ENCODE measurements at regions not wholly inside any gene's neighbourhood (a gene's known extent, or its start where the extent isn't known, plus 50 kb on each side); places are given as distances from the start of the nearest gene placed in this dataset.
A peak's percentile ranks its signal among the peaks of the same experiment; 100 is the strongest.

DNA sequence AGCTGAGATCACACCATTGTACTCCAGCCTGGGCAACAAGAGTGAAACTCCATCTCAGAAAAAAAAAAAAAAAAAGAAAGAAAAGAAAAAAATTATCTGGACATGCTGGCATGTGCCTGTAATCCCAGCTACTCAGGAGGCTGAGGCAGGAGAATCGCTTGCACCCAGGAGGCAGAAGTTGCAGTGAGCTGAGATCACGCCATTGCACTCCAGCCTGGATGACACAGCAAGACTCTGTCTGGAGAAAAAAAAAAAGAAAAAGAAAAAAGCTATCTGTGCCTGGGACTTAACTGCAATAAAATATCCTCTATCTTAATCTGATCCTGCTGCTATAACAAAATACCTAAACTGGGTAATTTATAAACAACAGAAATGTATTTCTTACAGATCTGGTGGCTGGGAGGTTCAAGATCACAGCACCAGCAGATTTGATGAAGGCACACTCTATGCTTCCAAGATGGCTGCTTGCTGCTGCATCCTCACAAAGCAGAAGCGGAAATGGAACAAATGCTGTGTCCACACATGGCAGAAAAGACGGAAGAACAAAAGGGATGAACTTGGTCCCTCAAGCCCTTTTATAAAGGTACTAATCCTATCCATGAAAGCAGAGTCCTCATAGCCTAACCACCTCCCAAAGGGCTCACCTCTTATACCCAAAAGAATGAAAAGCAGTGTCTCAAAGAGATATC is 273.3 kb upstream of the JARID2 start:
- Histone ChIP-seq H3K27me3 (no peaks in the 10 kb centered on the region), H3K4me3 (no peak overlapping the region), H3K4me1 (peaks cover 0 to 8% (median 0%) of the 10 kb centered on the region in 9 donors), H3K27ac (peak overlapping the region in 1 of 10 donors; percentile 29), H3K9me3 (peaks cover 0 to 16% (median 4%) of the 10 kb centered on the region in 11 donors), H3K36me3 (no peaks in the 10 kb centered on the region)
- intact Hi-C loops (cut with DNase I), result no loop called here
- WGBS, 2 donors, result 91 to 92% methylated on average over 4 of the region's 4 CpGs
- DNase-seq (no peak), ATAC-seq (no peak)
- TF ChIP-seq, protein P1, sequence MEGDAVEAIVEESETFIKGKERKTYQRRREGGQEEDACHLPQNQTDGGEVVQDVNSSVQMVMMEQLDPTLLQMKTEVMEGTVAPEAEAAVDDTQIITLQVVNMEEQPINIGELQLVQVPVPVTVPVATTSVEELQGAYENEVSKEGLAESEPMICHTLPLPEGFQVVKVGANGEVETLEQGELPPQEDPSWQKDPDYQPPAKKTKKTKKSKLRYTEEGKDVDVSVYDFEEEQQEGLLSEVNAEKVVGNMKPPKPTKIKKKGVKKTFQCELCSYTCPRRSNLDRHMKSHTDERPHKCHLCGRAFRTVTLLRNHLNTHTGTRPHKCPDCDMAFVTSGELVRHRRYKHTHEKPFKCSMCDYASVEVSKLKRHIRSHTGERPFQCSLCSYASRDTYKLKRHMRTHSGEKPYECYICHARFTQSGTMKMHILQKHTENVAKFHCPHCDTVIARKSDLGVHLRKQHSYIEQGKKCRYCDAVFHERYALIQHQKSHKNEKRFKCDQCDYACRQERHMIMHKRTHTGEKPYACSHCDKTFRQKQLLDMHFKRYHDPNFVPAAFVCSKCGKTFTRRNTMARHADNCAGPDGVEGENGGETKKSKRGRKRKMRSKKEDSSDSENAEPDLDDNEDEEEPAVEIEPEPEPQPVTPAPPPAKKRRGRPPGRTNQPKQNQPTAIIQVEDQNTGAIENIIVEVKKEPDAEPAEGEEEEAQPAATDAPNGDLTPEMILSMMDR (IDR thresholded peaks at IDR 0.05), result no peak

DNA sequence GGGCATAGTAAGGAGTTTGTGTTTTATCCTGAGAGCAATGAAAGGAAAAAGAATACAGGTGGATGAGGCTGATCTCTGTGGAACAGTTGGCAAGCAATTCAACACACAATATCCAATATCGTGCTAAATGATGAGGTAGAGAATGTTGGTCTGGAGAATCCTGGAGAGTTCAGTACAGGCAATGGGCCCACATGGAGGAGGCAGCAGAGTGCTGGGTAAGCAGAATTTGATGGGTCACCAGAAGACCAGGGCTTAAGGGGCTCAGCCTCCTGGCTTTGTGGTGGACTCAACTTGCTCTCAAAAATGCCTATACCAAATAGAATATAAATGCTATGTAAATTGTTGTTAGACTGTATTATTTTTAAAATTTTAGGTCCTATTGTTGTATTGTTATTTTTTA is 271.5 kb upstream of the JARID2 start:
- intact Hi-C loops (cut with DNase I), result no loop called here
- Histone ChIP-seq H3K9me3 (peaks cover 0 to 6% (median 0%) of the 10 kb centered on the region in 11 donors), H3K36me3 (no peaks in the 10 kb centered on the region), H3K4me3 (no peak overlapping the region), H3K27me3 (no peaks in the 10 kb centered on the region), H3K27ac (no peak overlapping the region), H3K4me1 (peaks cover 0 to 6% (median 0%) of the 10 kb centered on the region in 9 donors)
- no peak for ATAC-seq
- 83 to 96% methylated on average over 1 of the region's 1 CpG for WGBS, 2 donors
- TF ChIP-seq, protein P1 (IDR thresholded peaks at IDR 0.05), result no peak
- DNase-seq, result no peak

DNA sequence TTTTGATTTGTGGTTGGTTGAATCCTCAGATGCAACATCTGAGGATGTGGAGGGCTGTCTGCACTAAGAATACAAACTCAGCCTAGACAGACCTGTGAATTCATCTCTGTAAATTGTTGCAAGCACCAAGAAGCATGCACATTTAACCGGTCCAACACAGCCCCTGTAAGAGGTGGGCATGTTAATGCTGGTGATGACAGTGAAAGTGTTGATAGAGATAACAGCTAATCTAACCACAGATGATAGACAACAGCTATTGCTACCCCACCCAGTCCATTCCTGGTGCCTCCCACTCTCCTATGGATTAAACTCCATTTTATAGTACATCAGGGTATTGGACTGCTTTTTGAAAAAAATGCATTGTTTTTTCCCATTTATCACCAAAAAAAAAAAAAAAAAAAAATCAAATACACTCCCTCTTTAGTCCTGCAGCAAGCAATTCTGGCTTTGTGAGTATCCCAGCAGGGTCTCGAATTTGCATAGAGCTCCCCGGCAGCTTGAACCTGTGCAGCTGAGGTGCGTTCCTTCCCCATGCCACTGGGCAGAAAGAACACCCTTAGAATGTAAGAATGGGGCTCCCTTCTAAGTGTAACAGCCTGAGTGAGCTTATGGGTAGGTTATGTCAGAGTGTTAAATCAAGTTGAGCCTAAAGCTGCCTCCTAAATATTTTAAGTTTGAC is 270.9 kb upstream of the JARID2 start:
- Histone ChIP-seq H3K4me1 (peaks cover 0 to 6% (median 0%) of the 10 kb centered on the region in 9 donors), H3K27ac (no peak overlapping the region), H3K27me3 (no peaks in the 10 kb centered on the region), H3K36me3 (no peaks in the 10 kb centered on the region), H3K9me3 (peaks cover 0 to under 1% (median 0%) of the 10 kb centered on the region in 11 donors), H3K4me3 (no peak overlapping the region)
- DNase-seq (no peak), ATAC-seq (no peak)
- 59 to 84% methylated on average over 4 of the region's 4 CpGs for WGBS, 2 donors
- TF ChIP-seq, protein P1 (IDR thresholded peaks at IDR 0.05), result no peak
- intact Hi-C loops (cut with DNase I), result no loop called here

DNA sequence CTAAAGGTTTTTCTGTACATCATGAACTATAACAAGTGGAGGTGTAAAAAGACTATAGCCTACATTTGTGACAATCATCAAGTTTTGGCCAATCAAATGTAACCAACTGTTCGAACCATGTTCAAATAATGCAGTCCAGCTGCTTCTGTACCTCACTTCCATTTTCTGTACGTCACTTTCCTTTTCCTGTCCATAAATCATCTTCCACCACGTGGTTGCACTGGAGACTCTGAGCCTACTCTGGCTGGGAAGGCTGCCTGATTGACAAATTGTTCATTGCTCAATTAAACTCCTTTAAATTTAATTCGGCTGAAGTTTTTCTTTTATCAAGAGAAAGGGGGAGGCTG is 270.4 kb upstream of the JARID2 start:
- WGBS, 2 donors, result 55 to 57% methylated on average over 4 of the region's 4 CpGs
- Histone ChIP-seq H3K36me3 (no peaks in the 10 kb centered on the region), H3K27me3 (no peaks in the 10 kb centered on the region), H3K4me1 (peaks cover 0 to 6% (median 0%) of the 10 kb centered on the region in 9 donors), H3K9me3 (no peaks in the 10 kb centered on the region), H3K4me3 (no peak overlapping the region), H3K27ac (no peak overlapping the region)
- DNase-seq (no peak), ATAC-seq (no peak)
- intact Hi-C loops (cut with DNase I), result no loop called here
- TF ChIP-seq, protein P1 (IDR thresholded peaks at IDR 0.05), result no peak
